ENCODE measurements at regions not wholly inside any gene's neighbourhood (a gene's known extent, or its start where the extent isn't known, plus 50 kb on each side); places are given as distances from the start of the nearest gene placed in this dataset.

- Histone ChIP-seq H3K4me1 (ENCODE audit: low read depth) (peaks cover 16% of the 10 kb centered on the region), H3K9me3 (ENCODE audit: low read depth) (no peaks in the 10 kb centered on the region), H3K27me3 (peaks cover 3% of the 10 kb centered on the region), H3K27ac (no peak overlapping the region), H3K4me3 (no peak overlapping the region), H3K36me3 (no peaks in the 10 kb centered on the region)
- no peak for TF ChIP-seq CTCF (IDR thresholded peaks at IDR 0.05; ENCODE audit: low read depth, low read length)
- no peak for DNase-seq (ENCODE audit: low read depth in 1 of 2, low spot score in 1 of 2)
Measured at GRCh38 chr22:27474112-27474571, 327.4 kb downstream of the MN1 start.

- H3K4me3 ChIP-seq: no peak overlapping the region
- no peak for TF ChIP-seq CTCF (IDR thresholded peaks at IDR 0.05; ENCODE audit: low read depth, low read length)
- DNase-seq (ENCODE audit: low read depth in 1 of 2, low spot score in 1 of 2): peak in 1 of 2 donors; percentile 89
Measured at GRCh38 chr22:27474711-27475547, 326.6 kb downstream of the MN1 start.

GRCh38 chr22:27475548-27475897, 326.0 kb downstream of the MN1 start:
- peaks cover 16% of the 10 kb centered on the region for H3K4me1 ChIP-seq (ENCODE audit: low read depth)
- TF ChIP-seq CTCF (IDR thresholded peaks at IDR 0.05; ENCODE audit: low read depth, low read length): no peak
- H3K4me3 ChIP-seq: no peak overlapping the region
- H3K36me3 ChIP-seq: no peaks in the 10 kb centered on the region
- H3K27me3 ChIP-seq: peaks cover 3% of the 10 kb centered on the region
- DNase-seq (ENCODE audit: low read depth in 1 of 2, low spot score in 1 of 2): no peak
- H3K9me3 ChIP-seq (ENCODE audit: low read depth): no peaks in the 10 kb centered on the region
- no peak overlapping the region for H3K27ac ChIP-seq

More at GRCh38 chr22:27474711-27475547, 326.6 kb downstream of the MN1 start:
- Histone ChIP-seq H3K27ac (no peak overlapping the region), H3K9me3 (ENCODE audit: low read depth) (no peaks in the 10 kb centered on the region), H3K36me3 (no peaks in the 10 kb centered on the region), H3K27me3 (peaks cover 3% of the 10 kb centered on the region), H3K4me1 (ENCODE audit: low read depth) (peaks cover 16% of the 10 kb centered on the region)

GRCh38 chr22:27476318-27476717, 325.2 kb downstream of the MN1 start:
- H3K27ac ChIP-seq: no peak overlapping the region
- peaks cover 16% of the 10 kb centered on the region for H3K4me1 ChIP-seq (ENCODE audit: low read depth)
- TF ChIP-seq CTCF (IDR thresholded peaks at IDR 0.05; ENCODE audit: low read depth, low read length): no peak
- peaks cover 3% of the 10 kb centered on the region for H3K27me3 ChIP-seq
- no peaks in the 10 kb centered on the region for H3K9me3 ChIP-seq (ENCODE audit: low read depth)
- DNase-seq (ENCODE audit: low read depth in 1 of 2, low spot score in 1 of 2): no peak
- no peak overlapping the region for H3K4me3 ChIP-seq
- no peaks in the 10 kb centered on the region for H3K36me3 ChIP-seq

- Histone ChIP-seq H3K4me1 (ENCODE audit: low read depth) (peaks cover 16% of the 10 kb centered on the region), H3K4me3 (no peak overlapping the region), H3K27me3 (peaks cover 3% of the 10 kb centered on the region), H3K27ac (no peak overlapping the region), H3K36me3 (no peaks in the 10 kb centered on the region), H3K9me3 (ENCODE audit: low read depth) (no peaks in the 10 kb centered on the region)
- DNase-seq (ENCODE audit: low read depth in 1 of 2, low spot score in 1 of 2): peak in 1 of 2 donors; percentile 28
- no peak for TF ChIP-seq CTCF (IDR thresholded peaks at IDR 0.05; ENCODE audit: low read depth, low read length)
Measured at GRCh38 chr22:27476729-27477128, 324.8 kb downstream of the MN1 start.

All from cardiac muscle cell (in vitro differentiated cells and primary cell).